IPS DF 19.7 (cell line): ENCODE measurements at regions not wholly inside any gene's neighbourhood (a gene's known extent, or its start where the extent isn't known, plus 50 kb on each side); places are given as distances from the start of the nearest gene placed in this dataset.
A peak's percentile ranks its signal among the peaks of the same experiment; 100 is the strongest.

Source experiments
- DNase-seq: peaks from one replicate; pipeline ENCODE4 v3.0.0-alpha.2; 2013; ENCODE audit warnings: low read depth, low spot score

DNA sequence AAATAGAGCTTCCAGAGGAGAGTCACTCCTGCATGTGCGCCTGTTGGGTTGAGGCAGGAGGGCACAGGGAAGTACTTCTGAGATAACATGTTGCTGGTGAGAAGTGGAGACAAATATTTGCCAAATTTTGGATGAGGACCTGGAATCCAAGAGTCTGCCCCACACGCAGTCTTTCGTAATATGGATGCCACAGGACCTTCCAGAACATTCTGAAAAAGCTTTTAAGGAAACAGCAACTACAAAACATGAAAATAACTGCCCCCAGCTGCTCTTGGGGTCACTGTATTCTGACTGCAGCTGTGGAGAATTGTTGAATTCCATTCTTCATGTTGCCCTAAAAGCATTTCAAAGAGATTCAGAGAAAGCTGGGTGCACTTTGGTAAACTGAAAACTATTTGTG is 227.5 kb downstream of the C1D start:
- DNase-seq = no peak

DNA sequence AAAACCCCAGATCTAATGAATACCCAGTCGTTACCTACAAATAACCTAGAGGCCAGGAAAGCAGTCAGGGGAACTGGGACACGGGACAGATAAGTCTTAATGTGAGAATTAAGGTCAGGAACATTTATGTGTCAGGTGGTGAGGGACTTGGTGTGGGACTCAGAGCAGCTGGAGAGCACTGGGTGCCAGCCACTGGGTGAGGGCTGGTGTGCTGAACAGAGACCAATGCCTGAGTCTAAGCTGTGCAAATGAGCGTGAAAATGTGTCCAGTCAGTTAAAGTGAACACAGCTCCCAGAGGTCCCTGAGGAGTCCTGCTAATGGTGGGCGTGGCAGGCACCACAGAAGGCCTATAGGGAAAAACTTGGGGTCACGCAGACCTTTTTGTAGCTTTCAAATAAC is 225.9 kb downstream of the C1D start:
- DNase-seq = no peak

DNA sequence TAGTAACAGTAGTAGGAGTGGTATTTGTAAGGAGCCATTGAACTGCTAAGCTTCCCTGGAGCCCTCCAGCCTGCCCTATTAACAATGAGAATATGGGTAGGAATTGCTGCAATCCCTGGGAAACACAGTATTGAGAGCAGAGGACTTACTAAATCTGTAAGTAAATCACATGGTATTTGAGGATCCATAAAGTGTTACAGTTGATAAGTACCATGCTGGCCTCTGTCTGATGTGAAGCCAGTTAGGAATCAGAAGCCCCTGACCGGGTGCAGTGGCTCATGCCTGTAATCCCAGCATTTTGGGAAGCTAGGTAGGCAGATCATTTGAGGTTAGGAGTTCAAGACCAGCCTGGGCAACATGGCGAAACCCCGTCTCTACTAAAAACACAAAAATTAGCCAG is 224.6 kb downstream of the C1D start:
- no peak for DNase-seq

DNA sequence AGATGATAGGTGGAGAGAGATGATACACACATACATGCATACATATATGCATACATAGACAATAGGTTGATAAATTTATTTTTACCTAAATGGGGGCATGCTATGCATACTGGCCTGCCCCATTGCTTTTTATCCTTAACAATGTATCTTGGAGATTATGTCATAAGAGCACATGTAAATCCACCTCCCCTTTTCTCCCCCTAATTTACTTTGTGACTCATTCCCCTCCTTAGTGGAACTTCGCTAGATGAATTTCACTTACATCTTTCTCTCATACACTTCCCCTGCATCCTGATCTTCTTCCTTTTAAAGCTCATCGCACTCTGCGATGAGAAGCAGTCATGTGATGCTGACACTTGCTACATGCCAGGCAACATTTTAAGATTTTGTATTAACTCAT is 223.6 kb downstream of the C1D start:
- no peak for DNase-seq

DNA sequence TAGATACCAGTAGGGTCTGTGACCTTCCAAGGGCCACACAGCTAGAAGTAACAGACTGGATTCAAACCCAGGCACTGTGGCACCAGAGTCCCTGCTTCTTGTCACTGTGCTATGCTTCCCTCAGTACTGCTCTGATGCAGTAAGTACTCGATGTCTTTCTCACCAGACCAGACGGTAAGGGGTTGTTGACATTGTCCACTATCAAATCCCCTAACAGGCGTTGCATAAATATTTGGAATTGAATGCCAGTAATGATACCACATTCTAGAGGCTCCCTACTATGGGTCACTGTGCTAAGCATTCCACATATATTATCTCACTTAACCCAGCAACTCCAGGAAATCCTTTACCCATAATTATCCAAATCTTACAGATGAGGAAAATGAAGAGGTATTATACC is 223.1 kb downstream of the C1D start:
- no peak for DNase-seq

DNA sequence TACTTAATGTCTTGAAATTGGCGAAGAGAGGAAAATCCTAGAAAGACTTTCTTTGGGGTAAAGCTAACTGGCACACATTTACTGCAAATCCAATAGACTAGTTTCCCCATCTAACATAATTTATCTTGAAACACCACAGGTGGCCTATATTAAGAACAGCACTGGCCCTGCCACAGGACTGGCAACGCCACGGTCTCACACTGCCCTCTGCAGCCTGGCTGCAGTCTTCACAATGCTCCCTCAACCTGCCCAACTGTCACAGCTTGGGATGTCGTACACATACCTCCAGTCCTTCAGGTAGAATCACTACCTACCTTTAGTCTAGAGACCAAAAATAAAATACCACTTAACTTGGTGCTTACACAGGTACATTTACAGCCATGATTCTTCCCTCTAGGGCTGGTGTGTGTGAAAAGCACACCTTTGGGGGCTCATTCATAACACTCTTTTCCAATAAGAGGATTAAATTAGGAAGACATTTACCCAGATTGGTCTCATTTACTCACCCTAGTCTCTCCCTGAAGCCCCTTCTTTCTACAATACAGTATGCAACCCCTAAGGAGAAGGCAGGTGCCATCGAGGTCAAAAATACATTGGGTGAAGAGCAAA is 222.2 kb downstream of the C1D start:
- DNase-seq = peak; percentile 7

DNA sequence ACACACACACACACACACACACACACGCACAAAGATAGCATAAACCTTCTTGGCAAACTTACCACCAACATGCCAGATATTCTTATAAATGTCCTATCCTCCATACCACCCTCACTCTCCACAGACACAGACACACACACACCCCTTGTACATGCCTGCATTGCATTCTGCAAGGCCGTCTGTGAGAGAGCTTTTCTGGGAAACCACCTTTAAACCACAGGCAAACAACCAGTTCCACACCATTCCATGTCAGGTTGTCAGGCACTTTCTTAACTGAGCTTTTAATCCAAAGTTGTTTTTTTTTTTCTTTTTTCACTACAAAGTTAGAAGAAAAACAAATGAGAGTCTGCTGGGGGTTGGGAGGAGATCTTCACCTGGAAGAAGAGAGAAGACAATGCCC is 221.1 kb downstream of the C1D start:
- no peak for DNase-seq

DNA sequence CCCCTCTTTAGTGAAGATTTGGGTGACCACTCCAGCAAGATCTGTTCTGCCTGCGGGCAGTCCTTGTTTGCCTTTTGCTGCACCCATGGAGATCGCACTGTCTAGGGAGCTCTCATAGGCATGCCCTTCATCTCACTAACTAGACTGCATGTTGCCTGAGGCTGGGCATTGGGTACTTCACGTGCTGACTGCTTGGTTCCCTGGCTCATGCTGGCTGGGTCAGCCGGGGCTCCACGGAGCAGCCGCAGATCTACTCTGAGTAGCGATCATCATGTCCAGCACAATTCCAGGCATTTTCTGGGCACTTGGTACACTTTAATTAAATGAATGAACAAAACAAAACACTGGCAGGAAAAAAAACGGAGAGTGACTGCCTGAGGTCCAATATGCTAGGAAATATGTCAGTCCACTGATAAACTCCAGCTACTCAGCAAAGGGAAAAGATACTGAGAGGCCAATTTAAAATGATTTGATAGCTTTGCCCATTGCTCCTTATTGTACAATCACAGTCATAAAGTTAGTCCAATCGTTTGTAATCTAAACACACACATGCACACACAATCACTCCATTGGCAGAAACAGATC is 220.3 kb downstream of the C1D start:
- no peak for DNase-seq

DNA sequence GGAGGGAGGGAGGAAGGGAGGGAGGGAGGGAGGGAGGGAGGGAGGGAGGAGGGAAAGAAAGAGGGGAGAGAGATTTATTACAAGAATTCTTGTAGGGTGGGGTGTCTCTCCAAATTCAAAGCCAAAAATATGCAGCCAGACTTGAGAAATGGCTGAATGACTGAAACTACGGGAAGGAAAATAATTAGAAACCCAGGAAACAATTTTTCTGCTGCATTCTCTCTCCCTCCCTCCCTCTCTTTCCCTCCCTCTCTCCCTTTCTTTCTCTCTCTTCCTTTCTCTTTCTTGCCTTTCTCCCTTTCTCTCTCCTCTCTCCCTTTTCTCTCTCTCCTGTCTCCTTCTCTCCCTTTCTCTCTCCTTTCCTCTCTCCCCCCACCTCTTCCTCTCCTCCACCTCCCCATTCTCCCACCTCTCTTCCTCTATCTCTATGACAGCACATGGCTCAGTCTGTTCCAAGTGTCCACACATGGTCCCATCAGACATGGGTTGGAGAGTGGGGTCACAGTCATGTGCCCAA is 218.7 kb downstream of the C1D start:
- DNase-seq = no peak

DNA sequence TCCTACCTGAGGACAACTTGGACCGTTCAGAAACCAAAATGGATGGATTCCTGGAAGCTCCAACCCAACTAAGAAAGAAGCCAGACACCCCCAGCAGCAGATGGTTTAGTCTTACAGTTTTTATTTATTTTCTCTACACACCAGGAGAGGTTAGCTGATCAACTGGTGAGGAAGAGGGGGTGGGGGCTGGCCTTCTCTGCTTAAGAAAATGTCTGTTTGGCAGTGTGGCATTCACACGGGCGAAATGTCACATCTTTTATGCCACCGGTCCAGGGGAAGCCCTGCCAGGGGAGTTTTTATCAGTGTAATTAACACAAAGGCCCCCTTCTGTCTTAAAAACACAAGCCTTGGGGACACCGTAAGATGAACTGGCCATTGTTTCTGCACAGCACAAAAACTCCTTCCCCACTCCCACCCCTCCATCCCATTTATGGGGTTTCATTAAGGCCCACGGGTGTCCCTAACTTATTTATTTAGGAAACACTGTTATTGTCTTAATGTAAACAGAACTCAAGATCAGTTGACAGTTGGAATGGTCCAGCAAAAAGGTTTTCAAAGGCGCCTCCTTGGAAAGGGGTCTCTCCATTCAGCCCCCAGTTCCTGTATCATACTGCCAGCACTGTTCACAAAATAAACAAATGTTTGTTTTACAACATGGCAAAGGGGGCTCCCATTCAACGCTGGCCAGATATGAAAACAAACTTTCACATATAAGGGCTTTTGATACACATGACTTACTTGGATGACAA is 217.0 kb downstream of the C1D start:
- DNase-seq = no peak

DNA sequence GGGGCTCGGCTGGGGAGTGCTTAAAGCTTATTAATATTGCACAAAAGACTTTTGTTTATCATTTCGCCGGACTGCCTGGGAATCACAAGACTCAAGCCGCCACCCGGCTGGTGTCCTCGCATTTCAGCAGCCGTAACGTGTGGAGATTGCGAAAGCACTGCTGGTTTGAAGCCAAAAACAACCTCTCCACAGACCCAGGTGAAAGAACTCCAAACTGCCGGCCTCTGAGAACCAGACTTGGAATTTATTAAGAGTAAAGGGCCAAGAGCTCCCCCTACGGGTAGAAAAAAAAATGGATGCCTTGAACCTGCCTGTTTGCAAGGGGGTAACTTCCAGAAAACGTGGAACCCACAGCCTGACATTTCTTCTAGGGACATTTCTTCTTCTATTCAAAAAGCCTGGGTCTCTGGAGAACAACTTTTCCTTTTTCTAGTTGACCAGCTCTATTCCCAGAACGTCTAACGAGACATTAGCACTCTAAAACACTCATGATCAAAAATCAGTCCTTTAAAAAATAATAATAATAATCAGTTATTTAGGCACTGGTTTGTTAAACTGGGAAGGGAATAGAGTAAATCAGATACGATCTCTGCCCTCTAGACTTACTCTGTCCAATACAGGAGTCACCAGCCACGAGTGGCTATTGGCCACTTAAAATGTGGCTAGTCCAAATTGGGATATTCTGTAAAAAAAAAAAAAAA is 216.3 kb downstream of the C1D start:
- DNase-seq = peak; percentile 38

DNA sequence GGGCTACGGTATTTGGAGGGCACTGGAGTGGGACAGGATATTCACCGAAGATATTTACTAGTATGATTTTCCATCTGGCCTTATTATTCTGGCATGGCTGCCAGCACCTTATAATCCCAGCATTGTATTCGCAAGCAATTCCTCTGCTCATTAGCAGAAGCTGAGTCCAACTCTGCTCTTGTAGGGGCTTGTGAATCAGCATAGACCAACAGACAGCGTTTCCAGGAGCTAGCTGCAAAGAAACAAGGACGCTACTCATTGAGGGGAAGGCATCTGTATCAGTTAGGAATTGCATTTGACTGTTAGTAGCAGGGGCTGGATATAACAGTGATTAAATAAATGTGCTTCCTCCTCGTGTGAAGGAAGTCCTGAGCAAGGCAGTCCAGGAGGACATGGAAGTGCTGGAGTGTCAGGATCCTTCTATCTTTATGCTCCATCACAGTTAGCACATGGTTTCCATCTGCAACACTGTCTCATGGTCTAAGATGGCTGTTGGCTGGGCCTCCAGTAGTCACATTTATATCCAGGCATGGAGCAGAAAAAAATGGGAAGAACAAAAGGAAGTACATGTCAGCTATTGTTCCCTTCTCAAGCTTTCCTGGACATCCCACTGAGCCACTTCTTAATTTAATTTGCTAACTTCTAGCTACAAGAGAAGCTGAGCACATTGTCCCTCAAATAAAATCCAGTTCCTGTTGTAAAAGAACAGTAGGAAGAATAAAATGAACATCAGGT is 214.1 kb downstream of the C1D start:
- no peak for DNase-seq

DNA sequence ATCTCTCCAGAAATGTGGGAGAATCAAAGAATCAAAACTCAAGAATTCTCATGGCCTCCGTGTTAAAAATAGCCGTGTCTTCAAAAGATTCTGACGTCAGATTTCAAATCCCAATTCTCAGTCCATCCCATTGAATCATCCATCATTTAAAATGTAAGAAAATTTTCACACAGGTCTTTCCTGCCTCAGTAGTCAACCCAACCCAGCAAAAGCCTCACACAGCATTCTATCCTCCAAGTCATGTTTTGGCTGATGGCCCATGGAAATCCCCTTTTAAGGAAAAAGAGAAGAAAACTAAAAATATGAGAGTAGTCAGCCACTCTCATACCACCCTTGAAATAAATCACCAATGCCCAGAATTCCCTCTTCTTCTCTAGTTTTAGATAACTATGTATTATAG is 211.8 kb downstream of the C1D start:
- DNase-seq = no peak

DNA sequence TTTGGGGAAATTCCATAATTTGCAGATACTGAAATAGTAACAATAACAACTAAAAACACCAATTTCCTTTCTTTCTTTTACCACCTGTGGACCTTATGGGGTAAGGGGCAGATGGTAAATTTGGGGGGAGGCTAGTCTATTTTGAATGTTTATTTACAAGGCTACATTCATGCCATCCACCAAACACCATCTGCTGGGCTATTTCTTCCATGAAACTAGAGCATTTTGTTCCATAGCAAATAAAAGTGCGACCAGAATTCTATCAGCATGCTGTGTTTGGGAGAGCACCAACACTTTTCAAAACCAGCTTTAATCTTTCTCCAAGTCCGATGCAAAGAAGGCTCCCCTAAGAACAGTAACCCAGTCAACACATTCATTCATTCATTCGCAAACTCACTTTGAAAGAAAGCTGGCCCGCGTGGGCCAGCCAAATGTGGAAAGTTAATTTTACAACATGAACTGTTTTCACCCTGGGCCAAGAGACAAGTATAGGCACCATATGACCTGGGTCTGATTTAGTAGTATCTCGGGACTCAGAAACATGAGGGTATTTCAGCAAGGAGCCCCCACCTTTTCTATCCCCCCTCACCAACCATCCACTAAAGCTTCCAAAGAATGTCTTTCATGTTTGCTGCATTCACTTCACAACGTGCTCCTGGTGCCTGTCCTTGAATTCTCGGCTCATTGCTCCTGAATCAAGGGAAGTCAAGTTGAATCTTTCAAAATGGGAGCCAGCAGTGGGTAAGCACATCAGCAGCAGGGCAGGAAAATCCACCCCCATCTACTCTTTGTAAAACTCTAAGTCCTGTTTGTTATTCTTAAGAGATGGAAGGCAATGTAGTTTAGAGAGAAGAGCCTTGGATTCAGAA is 210.6 kb downstream of the C1D start:
- DNase-seq = no peak

DNA sequence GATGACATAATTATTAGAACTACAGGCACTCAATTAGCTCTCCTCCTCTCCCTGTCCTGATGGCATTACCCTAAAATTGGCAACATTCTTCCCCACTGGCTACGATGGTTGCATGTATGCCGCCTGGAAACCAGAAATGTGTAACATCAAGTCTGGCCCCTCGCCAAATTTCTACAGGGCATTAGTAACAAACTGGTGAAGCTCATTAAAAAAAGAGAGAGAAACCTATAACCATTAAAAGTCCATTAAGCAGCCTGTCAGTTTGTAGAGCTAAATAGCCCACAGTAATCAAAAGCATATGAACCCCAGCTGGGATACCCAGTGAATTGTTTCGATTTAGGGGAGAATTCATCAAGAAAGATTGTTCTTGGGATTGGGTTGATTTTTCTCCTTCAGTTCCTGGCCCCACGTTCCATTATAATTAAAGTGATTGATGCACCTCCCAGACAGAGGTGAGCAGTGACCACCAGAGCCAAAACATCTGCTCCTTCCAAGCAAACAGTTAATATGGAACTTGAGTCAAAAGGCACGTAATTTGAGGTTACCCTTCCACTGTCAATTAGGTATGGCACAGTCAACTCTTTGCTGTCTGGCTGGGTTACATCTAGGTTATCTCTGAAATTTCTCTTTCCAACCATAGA is 208.6 kb downstream of the C1D start:
- no peak for DNase-seq

DNA sequence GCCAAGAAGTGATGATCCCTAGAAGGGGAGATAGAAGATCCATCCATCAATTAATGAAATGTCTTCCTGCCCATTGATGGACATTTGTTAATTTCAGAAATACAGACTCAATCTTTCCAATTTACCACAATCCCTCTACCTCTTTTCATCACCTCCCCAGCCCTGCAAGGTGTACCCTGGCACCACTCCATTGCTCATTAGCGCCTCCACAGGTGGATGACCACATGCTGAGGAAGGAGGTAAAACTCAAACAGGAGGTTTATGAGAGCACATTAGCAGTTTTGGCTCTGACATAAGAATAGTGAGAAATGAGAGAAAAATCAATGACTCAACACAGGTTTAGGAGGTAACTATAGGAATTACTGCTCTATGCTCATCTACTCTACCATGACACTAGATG is 208.0 kb downstream of the C1D start:
- no peak for DNase-seq

DNA sequence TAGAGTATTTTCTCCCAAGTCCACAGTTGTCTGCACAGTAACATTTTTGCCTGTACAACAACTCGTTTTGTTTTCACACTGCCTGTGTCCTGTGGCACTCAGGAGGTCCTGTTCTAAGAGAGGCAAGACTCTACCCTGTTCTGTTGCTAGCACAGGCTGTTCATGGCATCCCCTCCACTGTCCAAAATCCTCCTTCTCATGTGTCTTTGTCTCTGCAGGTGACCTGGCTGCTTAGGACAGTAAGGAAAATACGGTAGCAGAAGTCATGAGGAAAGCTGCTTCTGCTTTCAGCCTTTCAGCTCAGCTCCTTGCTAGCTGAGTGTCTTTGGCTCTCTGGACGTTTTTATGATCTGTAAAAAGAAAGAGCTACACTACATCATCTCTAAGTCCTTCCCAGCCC is 205.9 kb downstream of the C1D start:
- no peak for DNase-seq

DNA sequence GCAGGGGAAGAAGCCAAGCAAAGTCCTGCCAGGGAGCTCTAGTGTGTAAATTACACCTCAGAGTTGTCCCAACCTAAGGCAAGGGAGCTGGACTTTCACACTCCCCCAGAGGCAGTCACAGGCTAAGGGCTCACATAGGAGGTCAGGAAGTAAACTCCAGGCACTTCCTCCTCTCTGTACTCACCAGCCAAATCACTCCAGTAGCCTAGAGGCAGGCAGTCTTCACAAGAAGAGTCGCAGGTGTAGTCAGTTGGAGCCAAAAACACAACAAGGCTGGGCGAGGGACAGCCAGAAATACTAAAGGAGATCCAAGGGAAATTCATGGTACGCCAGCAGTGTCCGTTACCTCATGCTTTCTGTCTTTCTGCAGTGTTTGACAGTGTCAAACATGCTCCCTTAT is 205.0 kb downstream of the C1D start:
- no peak for DNase-seq

DNA sequence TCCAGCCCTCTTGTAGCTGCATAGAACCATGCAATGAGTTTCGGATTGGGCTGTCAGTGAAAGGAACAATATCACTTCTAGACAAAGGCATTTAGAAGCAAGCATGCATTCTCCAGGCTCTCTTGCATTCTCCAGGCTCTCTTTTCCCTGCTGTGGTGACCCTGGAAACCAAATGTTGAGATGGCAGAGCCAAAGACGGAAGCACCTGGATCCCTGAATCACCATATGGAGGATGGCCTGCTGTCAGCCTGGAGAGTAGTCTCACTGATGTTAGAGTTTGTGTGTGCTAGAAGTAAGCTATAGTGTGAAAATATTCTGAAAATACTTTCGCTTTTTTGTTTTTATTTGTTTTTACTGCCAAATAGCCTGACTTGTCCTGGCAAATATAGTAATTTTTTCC is 203.9 kb downstream of the C1D start:
- no peak for DNase-seq

DNA sequence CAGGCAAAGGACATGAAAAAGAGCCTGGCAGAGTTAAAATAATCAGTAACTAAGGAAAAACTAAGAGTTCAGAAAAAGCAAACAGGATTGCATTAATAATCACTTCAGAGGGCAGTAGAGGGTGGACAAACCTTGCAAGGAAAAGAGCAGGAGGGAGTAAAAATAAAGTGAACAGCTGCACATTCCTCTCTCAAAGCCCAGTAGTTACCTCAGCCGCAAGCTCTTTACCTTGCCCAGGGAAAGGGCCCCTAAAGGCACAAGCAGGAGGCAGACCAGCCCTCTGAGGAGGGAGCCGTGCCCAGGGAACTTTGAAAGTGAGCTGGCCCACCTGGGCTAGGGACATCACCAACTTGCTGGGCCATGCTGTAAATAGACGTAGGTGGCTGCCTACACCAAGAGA is 196.9 kb downstream of the C1D start:
- DNase-seq = no peak
